SK-N-SH treated with all-trans-retinoic acid at 6 μM for 48 hours (cell line): ENCODE measurements at regions not wholly inside any gene's neighbourhood (a gene's known extent, or its start where the extent isn't known, plus 50 kb on each side); places are given as distances from the start of the nearest gene placed in this dataset.

Source experiments
- ATAC-seq: fragments of 200-7000 bp; cut with Tn5 transposase; 3 replicates; pipeline ENCODE4 v1.9.1; 2020; ENCODE audit warnings: mild to moderate bottlenecking, moderate library complexity
- ARNTL ChIP-seq: fragments of 450-650 bp; formaldehyde crosslinking; IDR thresholded peaks from 2 replicates; pipeline ENCODE4 v1.5.0; 2020; ENCODE audit warnings: low read depth, mild to moderate bottlenecking, moderate library complexity, borderline replicate concordance
- BACH2 ChIP-seq: fragments of 250-450 bp; sonication (Bioruptor Pico); IDR thresholded peaks from 2 replicates; pipeline ENCODE4 v1.9.0; 2021; ENCODE audit warnings: mild to moderate bottlenecking, borderline replicate concordance
- CREB5 ChIP-seq: fragments of 250-450 bp; sonication (Bioruptor Pico); IDR thresholded peaks from 2 replicates; pipeline ENCODE4 v1.5.1; 2020; ENCODE audit warnings: low read depth, mild to moderate bottlenecking, moderate library complexity
- CSDC2 ChIP-seq: fragments of 250-450 bp; sonication (Bioruptor Pico); IDR thresholded peaks from 2 replicates; pipeline ENCODE4 v1.5.0; 2020; ENCODE audit warnings: mild to moderate bottlenecking, moderate library complexity
- CSRNP3 ChIP-seq: fragments of 250-450 bp; sonication (Bioruptor Pico); IDR thresholded peaks from 2 replicates; pipeline ENCODE4 v1.5.1; 2021; ENCODE audit warnings: mild to moderate bottlenecking, moderate library complexity
- ESRRG ChIP-seq: fragments of 250-450 bp; sonication (Bioruptor Pico); IDR thresholded peaks from 2 replicates; pipeline ENCODE4 v1.6.1; 2021; ENCODE audit warnings: mild to moderate bottlenecking
- GLIS3 ChIP-seq: fragments of 250-450 bp; sonication (Bioruptor Pico); IDR thresholded peaks from 2 replicates; pipeline ENCODE4 v1.5.0; 2020; ENCODE audit warnings: mild to moderate bottlenecking, moderate library complexity
- ISL1 ChIP-seq: fragments of 250-450 bp; sonication (Bioruptor Pico); IDR thresholded peaks from 2 replicates; pipeline ENCODE4 v2.1.2; 2022; ENCODE audit warnings: mild to moderate bottlenecking, moderate library complexity
- OSR1 ChIP-seq: fragments of 250-450 bp; sonication (Bioruptor Pico); IDR thresholded peaks from 2 replicates; pipeline ENCODE4 v1.8.0; 2022; ENCODE audit warnings: moderate library complexity, mild to moderate bottlenecking, inconsistent platforms
- PATZ1 ChIP-seq: fragments of 250-450 bp; sonication (Bioruptor Pico); IDR thresholded peaks from 2 replicates; pipeline ENCODE4 v1.8.0; 2020; ENCODE audit warnings: mild to moderate bottlenecking, moderate library complexity, borderline replicate concordance
- POU6F1 ChIP-seq: fragments of 250-450 bp; sonication (Bioruptor Pico); IDR thresholded peaks from 2 replicates; pipeline ENCODE4 v1.8.0; 2021; ENCODE audit warnings: low read depth, mild to moderate bottlenecking, moderate library complexity, borderline replicate concordance
- PPARA ChIP-seq: fragments of 250-450 bp; sonication (Bioruptor Pico); IDR thresholded peaks from 2 replicates; pipeline ENCODE4 v1.5.0; 2020; ENCODE audit warnings: mild to moderate bottlenecking, borderline replicate concordance
- SNAI2 ChIP-seq: fragments of 250-450 bp; sonication (Bioruptor Pico); IDR thresholded peaks from 2 replicates; pipeline ENCODE4 v1.5.0; 2020; ENCODE audit warnings: mild to moderate bottlenecking, moderate library complexity
- TOX ChIP-seq: fragments of 250-450 bp; sonication (Bioruptor Pico); IDR thresholded peaks from 2 replicates; pipeline ENCODE4 v1.8.0; 2021; ENCODE audit warnings: mild to moderate bottlenecking, moderate library complexity, borderline replicate concordance
- TSHZ2 ChIP-seq: fragments of 250-450 bp; sonication (Bioruptor Pico); IDR thresholded peaks from 2 replicates; pipeline ENCODE4 v1.5.0; 2020; ENCODE audit warnings: mild to moderate bottlenecking, moderate library complexity
- ZC3H10 ChIP-seq: fragments of 250-450 bp; sonication (Bioruptor Pico); IDR thresholded peaks from 2 replicates; pipeline ENCODE4 v1.5.1; 2021; ENCODE audit warnings: mild to moderate bottlenecking, moderate library complexity
- ZFP3 ChIP-seq: fragments of 250-450 bp; sonication (Bioruptor Pico); IDR thresholded peaks from 2 replicates; pipeline ENCODE4 v1.5.0; 2020; ENCODE audit warnings: mild to moderate bottlenecking, moderate library complexity
- ZFP30 ChIP-seq: fragments of 450-650 bp; formaldehyde crosslinking; IDR thresholded peaks from 2 replicates; pipeline ENCODE4 v1.5.0; 2022; ENCODE audit warnings: mild to moderate bottlenecking, moderate library complexity
- ZNF565 ChIP-seq: fragments of 450-650 bp; formaldehyde crosslinking; conservative IDR thresholded peaks from 2 replicates; pipeline ENCODE4 v1.5.0; 2020; ENCODE audit warnings: low read depth, mild to moderate bottlenecking, moderate library complexity
- ZNF70 ChIP-seq: fragments of 450-650 bp; formaldehyde crosslinking; IDR thresholded peaks from 2 replicates; pipeline ENCODE4 v1.5.0; 2020; ENCODE audit warnings: mild to moderate bottlenecking, moderate library complexity
- ZNF8 ChIP-seq: fragments of 450-650 bp; formaldehyde crosslinking; IDR thresholded peaks from 2 replicates; pipeline ENCODE4 v1.5.0; 2020; ENCODE audit warnings: mild to moderate bottlenecking, moderate library complexity

- TF ChIP-seq TSHZ2 (CRISPR knock-in tag): no peak
- no peak for TF ChIP-seq CREB5 (CRISPR knock-in tag)
- TF ChIP-seq CSDC2 (CRISPR knock-in tag): no peak
- ATAC-seq: no peak
Measured at GRCh38 chr4:186891859-186892486, 168.3 kb upstream of the FAT1 start.

GRCh38 chr4:186898367-186898766 lies 174.7 kb upstream of the FAT1 start:
- TF ChIP-seq TOX (no peak), ZNF8 (CRISPR knock-in tag) (no peak), OSR1 (CRISPR knock-in tag) (no peak), ISL1 (CRISPR knock-in tag) (no peak), POU6F1 (no peak), BACH2 (CRISPR knock-in tag) (no peak), ARNTL (CRISPR knock-in tag) (no peak), PPARA (CRISPR knock-in tag) (no peak), ZNF565 (CRISPR knock-in tag) (no peak), CSRNP3 (no peak), SNAI2 (CRISPR knock-in tag) (no peak), ZNF70 (CRISPR knock-in tag) (no peak), ZFP3 (CRISPR knock-in tag) (no peak), ZC3H10 (CRISPR knock-in tag) (no peak), ZFP30 (CRISPR knock-in tag) (no peak), ESRRG (CRISPR knock-in tag) (no peak), PATZ1 (CRISPR knock-in tag) (no peak), GLIS3 (no peak), CREB5 (CRISPR knock-in tag) (no peak)
- TF ChIP-seq, all 23 proteins: peak for 0
- no peak for ATAC-seq
